ENCODE measurements at regions not wholly inside any gene's neighbourhood (a gene's known extent, or its start where the extent isn't known, plus 50 kb on each side); places are given as distances from the start of the nearest gene placed in this dataset.

GRCh38 chr6:74674377-74674776, 531.5 kb downstream of the COL12A1 start:
- TF ChIP-seq CTCF (IDR thresholded peaks at IDR 0.05) = no peak
- TF ChIP-seq EZH2 (IDR thresholded peaks at IDR 0.05; ENCODE audit: borderline replicate concordance, insufficient read depth, low read depth, low read length, poor library complexity, severe bottlenecking) = no peak
